ENCODE measurements at regions not wholly inside any gene's neighbourhood (a gene's known extent, or its start where the extent isn't known, plus 50 kb on each side); places are given as distances from the start of the nearest gene placed in this dataset.

- intact Hi-C loops (cut with micrococcal nuclease) = no loop called here
- H3K27ac ChIP-seq (ENCODE audit: low read length in 2 of 2) = no peak overlapping the region
- Mint-ChIP-seq H3K4me1 (no peaks in the 10 kb centered on the region), H3K27ac (no peak overlapping the region), H3K4me3 (no peak overlapping the region), H3K27me3 (no peaks in the 10 kb centered on the region), H3K9me3 (ENCODE audit: insufficient read depth) (no peaks in the 10 kb centered on the region)
- H3K27me3 ChIP-seq (replicated peaks in 1 of 4; ENCODE audit: control extremely low read depth in 1 of 4, control insufficient read depth in 3 of 4, insufficient read depth in 4 of 4, low read length in 3 of 4) = no peaks in the 10 kb centered on the region
- no peaks in the 10 kb centered on the region for H3K4me1 ChIP-seq (ENCODE audit: control insufficient read depth in 2 of 2, insufficient read depth in 2 of 2, low read length in 2 of 2)
- DNase-seq (no peak), ATAC-seq (ENCODE audit: low read depth) (no peak)
- no peaks in the 10 kb centered on the region for H4K20me1 ChIP-seq (ENCODE audit: control insufficient read depth, insufficient read depth, low read length, poor library complexity, severe bottlenecking)
- no peak overlapping the region for H3K4me3 ChIP-seq (ENCODE audit: control extremely low read depth in 1 of 5, extremely low read depth in 1 of 5, insufficient read depth in 1 of 5, low read depth in 2 of 5, low read length in 4 of 5)
- CTCF ChIA-PET = no interaction called here
- no peak overlapping the region for H2AFZ ChIP-seq (ENCODE audit: insufficient read depth, low read depth, low read length, poor library complexity, severe bottlenecking)
- POLR2A ChIA-PET = no interaction called here
- no peak for TF ChIP-seq EZH2 (IDR thresholded peaks at IDR 0.05; ENCODE audit: borderline replicate concordance, insufficient read depth, low read depth, low read length, poor library complexity, severe bottlenecking)
- no peaks in the 10 kb centered on the region for H3K9me3 ChIP-seq (ENCODE audit: control extremely low read depth in 1 of 3, control insufficient read depth in 2 of 3, insufficient read depth in 1 of 3, low read length in 2 of 3)
- H3K36me3 ChIP-seq (replicated peaks in 1 of 2; ENCODE audit: control extremely low read depth in 1 of 2, control insufficient read depth in 1 of 2, extremely low read depth in 1 of 2, insufficient read depth in 2 of 2, low read length in 1 of 2) = no peaks in the 10 kb centered on the region
- 100% methylated on average over 2 of the region's 4 CpGs for WGBS (ENCODE audit: insufficient coverage)
- no peak overlapping the region for H3K9ac ChIP-seq (ENCODE audit: low read length)
- H3K4me2 ChIP-seq (replicated peaks; ENCODE audit: low read depth, low read length, poor library complexity, severe bottlenecking) = no peak overlapping the region
- H3K79me2 ChIP-seq (ENCODE audit: control insufficient read depth, insufficient read depth, low read length) = no peaks in the 10 kb centered on the region
Observed at GRCh38 chr20:11981366-11981947, 63.8 kb downstream of the BTBD3 start.

GRCh38 chr20:11982289-11982954, 64.7 kb downstream of the BTBD3 start:
- H4K20me1 ChIP-seq (ENCODE audit: control insufficient read depth, insufficient read depth, low read length, poor library complexity, severe bottlenecking) = no peaks in the 10 kb centered on the region
- Mint-ChIP-seq H3K4me1 (no peaks in the 10 kb centered on the region), H3K27ac (no peak overlapping the region), H3K9me3 (ENCODE audit: insufficient read depth) (no peaks in the 10 kb centered on the region), H3K27me3 (no peaks in the 10 kb centered on the region), H3K4me3 (no peak overlapping the region)
- H3K79me2 ChIP-seq (ENCODE audit: control insufficient read depth, insufficient read depth, low read length) = no peaks in the 10 kb centered on the region
- no peaks in the 10 kb centered on the region for H3K9me3 ChIP-seq (ENCODE audit: control extremely low read depth in 1 of 3, control insufficient read depth in 2 of 3, insufficient read depth in 1 of 3, low read length in 2 of 3)
- TF ChIP-seq EZH2 (IDR thresholded peaks at IDR 0.05; ENCODE audit: borderline replicate concordance, insufficient read depth, low read depth, low read length, poor library complexity, severe bottlenecking) (no peak), CTCF (IDR thresholded peaks at IDR 0.05) (no peak)
- 100% methylated on average over 2 of the region's 4 CpGs for WGBS (ENCODE audit: insufficient coverage)
- H3K9ac ChIP-seq (ENCODE audit: low read length) = no peak overlapping the region
- POLR2A ChIA-PET = no interaction called here
- no peak overlapping the region for H2AFZ ChIP-seq (ENCODE audit: insufficient read depth, low read depth, low read length, poor library complexity, severe bottlenecking)
- no peaks in the 10 kb centered on the region for H3K27me3 ChIP-seq (replicated peaks in 1 of 4; ENCODE audit: control extremely low read depth in 1 of 4, control insufficient read depth in 3 of 4, insufficient read depth in 4 of 4, low read length in 3 of 4)
- H3K27ac ChIP-seq (ENCODE audit: low read length in 2 of 2) = no peak overlapping the region
- H3K4me3 ChIP-seq (ENCODE audit: control extremely low read depth in 1 of 5, extremely low read depth in 1 of 5, insufficient read depth in 1 of 5, low read depth in 2 of 5, low read length in 4 of 5) = no peak overlapping the region
- intact Hi-C loops (cut with micrococcal nuclease) = no loop called here
- DNase-seq (no peak), ATAC-seq (ENCODE audit: low read depth) (no peak)
- CTCF ChIA-PET = no interaction called here
- H3K4me2 ChIP-seq (replicated peaks; ENCODE audit: low read depth, low read length, poor library complexity, severe bottlenecking) = no peak overlapping the region
- no peaks in the 10 kb centered on the region for H3K36me3 ChIP-seq (replicated peaks in 1 of 2; ENCODE audit: control extremely low read depth in 1 of 2, control insufficient read depth in 1 of 2, extremely low read depth in 1 of 2, insufficient read depth in 2 of 2, low read length in 1 of 2)
- no peaks in the 10 kb centered on the region for H3K4me1 ChIP-seq (ENCODE audit: control insufficient read depth in 2 of 2, insufficient read depth in 2 of 2, low read length in 2 of 2)

Measured in B cell (primary cell).